ENCODE measurements at regions not wholly inside any gene's neighbourhood (a gene's known extent, or its start where the extent isn't known, plus 50 kb on each side); places are given as distances from the start of the nearest gene placed in this dataset.
"Not testable (repeated sequence)": the region's sequence is repeated elsewhere in the genome, so short reads cannot be mapped to it uniquely, and the experiment has no call there.

GRCh38 chr5:130514984-130515690 lies 610.9 kb downstream of the CHSY3 start:
- no peak for DNase-seq (ENCODE audit: low read depth in 3 of 3, low spot score in 2 of 3)

GRCh38 chr5:130502702-130503101 lies 598.4 kb downstream of the CHSY3 start:
- DNase-seq (ENCODE audit: low read depth in 3 of 3, low spot score in 2 of 3): no peak

GRCh38 chr5:130501151-130501865 lies 597.0 kb downstream of the CHSY3 start:
- DNase-seq (ENCODE audit: low read depth in 3 of 3, low spot score in 2 of 3): no peak

- DNase-seq (ENCODE audit: low read depth in 3 of 3, low spot score in 2 of 3): not testable (repeated sequence)
Measured at GRCh38 chr5:130500495-130500894, 596.2 kb downstream of the CHSY3 start.

GRCh38 chr5:130496215-130496614 lies 592.0 kb downstream of the CHSY3 start:
- DNase-seq (ENCODE audit: low read depth in 3 of 3, low spot score in 2 of 3): no peak

- no peak for DNase-seq (ENCODE audit: low read depth in 3 of 3, low spot score in 2 of 3)
Measured at GRCh38 chr5:130488252-130488651, 584.0 kb downstream of the CHSY3 start.

GRCh38 chr5:130479045-130479804 lies 575.0 kb downstream of the CHSY3 start:
- no peak for DNase-seq (ENCODE audit: low read depth in 3 of 3, low spot score in 2 of 3)

- DNase-seq (ENCODE audit: low read depth in 3 of 3, low spot score in 2 of 3): no peak
Measured at GRCh38 chr5:130476325-130476724, 572.1 kb downstream of the CHSY3 start.

GRCh38 chr5:130462516-130462915 lies 558.3 kb downstream of the CHSY3 start:
- no peak for DNase-seq (ENCODE audit: low read depth in 3 of 3, low spot score in 2 of 3)

GRCh38 chr5:130455175-130455574 lies 550.9 kb downstream of the CHSY3 start:
- no peak for DNase-seq (ENCODE audit: low read depth in 3 of 3, low spot score in 2 of 3)

GRCh38 chr5:130452744-130453143 lies 548.5 kb downstream of the CHSY3 start:
- no peak for DNase-seq (ENCODE audit: low read depth in 3 of 3, low spot score in 2 of 3)

- no peak for DNase-seq (ENCODE audit: low read depth in 3 of 3, low spot score in 2 of 3)
Measured at GRCh38 chr5:130436430-130436829, 532.2 kb downstream of the CHSY3 start.

GRCh38 chr5:130427222-130427955 lies 523.1 kb downstream of the CHSY3 start:
- no peak for DNase-seq (ENCODE audit: low read depth in 3 of 3, low spot score in 2 of 3)

- no peak for DNase-seq (ENCODE audit: low read depth in 3 of 3, low spot score in 2 of 3)
Measured at GRCh38 chr5:130425424-130425823, 521.2 kb downstream of the CHSY3 start.

- no peak for DNase-seq (ENCODE audit: low read depth in 3 of 3, low spot score in 2 of 3)
Measured at GRCh38 chr5:130424341-130424740, 520.1 kb downstream of the CHSY3 start.

- DNase-seq (ENCODE audit: low read depth in 3 of 3, low spot score in 2 of 3): no peak
Measured at GRCh38 chr5:130402906-130403305, 498.6 kb downstream of the CHSY3 start.

- no peak for DNase-seq (ENCODE audit: low read depth in 3 of 3, low spot score in 2 of 3)
Measured at GRCh38 chr5:130400091-130400490, 495.8 kb downstream of the CHSY3 start.

- no peak for DNase-seq (ENCODE audit: low read depth in 3 of 3, low spot score in 2 of 3)
Measured at GRCh38 chr5:130398825-130399224, 494.6 kb downstream of the CHSY3 start.

- DNase-seq (ENCODE audit: low read depth in 3 of 3, low spot score in 2 of 3): not testable (repeated sequence)
Measured at GRCh38 chr5:130397727-130398126, 493.5 kb downstream of the CHSY3 start.

- no peak for DNase-seq (ENCODE audit: low read depth in 3 of 3, low spot score in 2 of 3)
Measured at GRCh38 chr5:130397132-130397531, 492.9 kb downstream of the CHSY3 start.

GRCh38 chr5:130391727-130392264 lies 487.5 kb downstream of the CHSY3 start:
- DNase-seq (ENCODE audit: low read depth in 3 of 3, low spot score in 2 of 3): not testable (repeated sequence)

All from right renal cortex interstitium (tissue), 3 donors.